Chondrocyte (in vitro differentiated cells): ENCODE measurements at regions not wholly inside any gene's neighbourhood (a gene's known extent, or its start where the extent isn't known, plus 50 kb on each side); places are given as distances from the start of the nearest gene placed in this dataset.

ENCODE experiments used
- DNase-seq: peaks from one replicate; pipeline ENCODE4 v3.0.0; 2021; ENCODE audit warnings: mixed read lengths, low spot score
- H3K27ac Mint-ChIP-seq: one replicate; pipeline ENCODE4 v1.8.0; 2021; ENCODE audit warnings: mild to moderate bottlenecking, moderate library complexity, mixed read lengths; ENCODE audit not compliant: unreplicated experiment
- H3K27me3 Mint-ChIP-seq: 2 replicates; pipeline ENCODE4 v1.8.0; 2021; ENCODE audit warnings: low read depth, mixed read lengths
- H3K36me3 Mint-ChIP-seq: 2 replicates; pipeline ENCODE4 v1.8.0; 2021; ENCODE audit warnings: low read depth, mixed read lengths
- H3K4me1 Mint-ChIP-seq: 2 replicates; pipeline ENCODE4 v1.8.0; 2021; ENCODE audit warnings: low read depth, mild to moderate bottlenecking, mixed read lengths
- H3K4me3 Mint-ChIP-seq: one replicate; pipeline ENCODE4 v1.8.0; 2021; ENCODE audit warnings: mild to moderate bottlenecking, moderate library complexity, mixed read lengths; ENCODE audit not compliant: unreplicated experiment
- H3K9me3 Mint-ChIP-seq: 2 replicates; pipeline ENCODE4 v1.8.0; 2021; ENCODE audit warnings: low read depth, mixed read lengths
- TF ChIP-seq, protein P1 (sequence below): fragments of 200-600 bp; sonication (generic); IDR thresholded peaks from 2 replicates; pipeline ENCODE4 v1.5.0; 2021; ENCODE audit warnings: antibody characterized with exemption, mild to moderate bottlenecking, moderate library complexity

GRCh38 chr17:72476575-72476986 lies 355.8 kb downstream of the SOX9 start:
- TF ChIP-seq, protein P1, sequence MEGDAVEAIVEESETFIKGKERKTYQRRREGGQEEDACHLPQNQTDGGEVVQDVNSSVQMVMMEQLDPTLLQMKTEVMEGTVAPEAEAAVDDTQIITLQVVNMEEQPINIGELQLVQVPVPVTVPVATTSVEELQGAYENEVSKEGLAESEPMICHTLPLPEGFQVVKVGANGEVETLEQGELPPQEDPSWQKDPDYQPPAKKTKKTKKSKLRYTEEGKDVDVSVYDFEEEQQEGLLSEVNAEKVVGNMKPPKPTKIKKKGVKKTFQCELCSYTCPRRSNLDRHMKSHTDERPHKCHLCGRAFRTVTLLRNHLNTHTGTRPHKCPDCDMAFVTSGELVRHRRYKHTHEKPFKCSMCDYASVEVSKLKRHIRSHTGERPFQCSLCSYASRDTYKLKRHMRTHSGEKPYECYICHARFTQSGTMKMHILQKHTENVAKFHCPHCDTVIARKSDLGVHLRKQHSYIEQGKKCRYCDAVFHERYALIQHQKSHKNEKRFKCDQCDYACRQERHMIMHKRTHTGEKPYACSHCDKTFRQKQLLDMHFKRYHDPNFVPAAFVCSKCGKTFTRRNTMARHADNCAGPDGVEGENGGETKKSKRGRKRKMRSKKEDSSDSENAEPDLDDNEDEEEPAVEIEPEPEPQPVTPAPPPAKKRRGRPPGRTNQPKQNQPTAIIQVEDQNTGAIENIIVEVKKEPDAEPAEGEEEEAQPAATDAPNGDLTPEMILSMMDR, result no peak
- no peaks in the 10 kb centered on the region for H3K4me1 Mint-ChIP-seq
- no peak overlapping the region for H3K27ac Mint-ChIP-seq
- no peaks in the 10 kb centered on the region for H3K36me3 Mint-ChIP-seq
- DNase-seq, result no peak
- H3K27me3 Mint-ChIP-seq, result no peaks in the 10 kb centered on the region
- no peak overlapping the region for H3K4me3 Mint-ChIP-seq
- no peaks in the 10 kb centered on the region for H3K9me3 Mint-ChIP-seq

- no peak for DNase-seq
- no peaks in the 10 kb centered on the region for H3K9me3 Mint-ChIP-seq
- H3K4me1 Mint-ChIP-seq, result no peaks in the 10 kb centered on the region
- no peaks in the 10 kb centered on the region for H3K36me3 Mint-ChIP-seq
- TF ChIP-seq, protein P1, result no peak
- H3K27ac Mint-ChIP-seq, result no peak overlapping the region
- no peak overlapping the region for H3K4me3 Mint-ChIP-seq
- no peaks in the 10 kb centered on the region for H3K27me3 Mint-ChIP-seq
Measured at GRCh38 chr17:72477491-72477890, 356.7 kb downstream of the SOX9 start.

DNA sequence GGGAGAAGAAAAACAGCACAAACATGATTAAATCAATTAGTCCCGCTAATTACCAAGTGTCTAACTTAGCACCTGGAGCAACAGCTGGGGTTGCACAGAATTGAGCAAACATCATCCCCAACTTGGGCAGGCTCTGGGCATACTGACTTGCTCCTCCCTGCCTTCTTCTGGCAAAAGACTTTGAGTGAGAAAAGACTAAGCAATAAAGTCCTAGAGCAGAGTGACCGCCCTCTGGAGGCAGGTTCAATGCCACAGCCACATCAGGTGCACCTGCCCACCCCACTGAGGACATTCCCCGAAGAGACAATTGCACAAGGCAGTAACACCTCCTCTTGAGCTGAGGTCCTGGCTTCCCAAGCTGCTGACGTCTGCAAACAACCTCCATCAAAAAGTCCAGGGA lies 358.3 kb downstream of the SOX9 start:
- H3K36me3 Mint-ChIP-seq, result no peaks in the 10 kb centered on the region
- no peak overlapping the region for H3K27ac Mint-ChIP-seq
- no peaks in the 10 kb centered on the region for H3K4me1 Mint-ChIP-seq
- H3K27me3 Mint-ChIP-seq, result no peaks in the 10 kb centered on the region
- DNase-seq, result no peak
- H3K4me3 Mint-ChIP-seq, result no peak overlapping the region
- TF ChIP-seq, protein P1, result no peak
- H3K9me3 Mint-ChIP-seq, result peaks cover 4% of the 10 kb centered on the region

GRCh38 chr17:72481572-72481971 lies 360.8 kb downstream of the SOX9 start:
- Mint-ChIP-seq H3K4me3 (no peak overlapping the region), H3K4me1 (no peaks in the 10 kb centered on the region), H3K27ac (no peak overlapping the region), H3K9me3 (peaks cover 4% of the 10 kb centered on the region), H3K27me3 (no peaks in the 10 kb centered on the region), H3K36me3 (no peaks in the 10 kb centered on the region)
- TF ChIP-seq, protein P1, result no peak
- DNase-seq, result no peak

GRCh38 chr17:72485596-72485995 lies 364.8 kb downstream of the SOX9 start:
- H3K4me1 Mint-ChIP-seq, result no peaks in the 10 kb centered on the region
- no peaks in the 10 kb centered on the region for H3K36me3 Mint-ChIP-seq
- H3K27me3 Mint-ChIP-seq, result no peaks in the 10 kb centered on the region
- TF ChIP-seq, protein P1, result no peak
- peaks cover 9% of the 10 kb centered on the region for H3K9me3 Mint-ChIP-seq
- no peak overlapping the region for H3K27ac Mint-ChIP-seq
- H3K4me3 Mint-ChIP-seq, result no peak overlapping the region
- no peak for DNase-seq
